HEK293T (cell line): ENCODE measurements at regions not wholly inside any gene's neighbourhood (a gene's known extent, or its start where the extent isn't known, plus 50 kb on each side); places are given as distances from the start of the nearest gene placed in this dataset.

Source experiments
- CTCF ChIA-PET: fragments of 350-600 bp; formaldehyde crosslinking; extraction: SDS; loops from one replicate; lab custom pipeline; 2021; ENCODE audit warnings: antibody characterized with exemption, inconsistent platforms; lab: Yijun Ruan, JAX
- POLR2A ChIA-PET: fragments of 350-600 bp; formaldehyde crosslinking; extraction: SDS; loops from one replicate; lab custom pipeline; 2020; ENCODE audit warnings: antibody characterized with exemption, inconsistent platforms; lab: Yijun Ruan, JAX
- DNase-seq: peaks from one replicate; pipeline ENCODE4 v3.0.0; 2012; ENCODE audit warnings: mixed read lengths; ENCODE audit errors: extremely low spot score
- ARNT ChIP-seq: fragments of 450-650 bp; IDR thresholded peaks from 2 replicates; pipeline ENCODE4 v1.6.1; 2017; ENCODE audit warnings: mild to moderate bottlenecking
- BHLHE40 ChIP-seq: fragments of 450-650 bp; IDR thresholded peaks from 2 replicates; pipeline ENCODE4 v1.6.1; 2016; ENCODE audit warnings: mild to moderate bottlenecking, moderate library complexity, borderline replicate concordance
- CTBP1 ChIP-seq: fragments of 450-650 bp; IDR thresholded peaks from 2 replicates; pipeline ENCODE4 v1.6.1; 2016; ENCODE audit warnings: borderline replicate concordance
- ELF4 ChIP-seq: fragments of 450-650 bp; IDR thresholded peaks from 2 replicates; pipeline ENCODE4 v1.6.1; 2017; ENCODE audit warnings: antibody characterized with exemption
- FOXA1 ChIP-seq: fragments of 450-650 bp; IDR thresholded peaks from 2 replicates; pipeline ENCODE4 v1.6.1; 2016; ENCODE audit warnings: mild to moderate bottlenecking
- FOXK2 ChIP-seq: fragments of 450-650 bp; IDR thresholded peaks from 2 replicates; pipeline ENCODE4 v1.6.1; 2016; ENCODE audit warnings: mild to moderate bottlenecking
- FOXM1 ChIP-seq: fragments of 450-650 bp; IDR thresholded peaks from 2 replicates; pipeline ENCODE4 v1.6.1; 2017; ENCODE audit warnings: mild to moderate bottlenecking, borderline replicate concordance
- HDGF ChIP-seq: fragments of 450-650 bp; IDR thresholded peaks from 2 replicates; pipeline ENCODE4 v1.6.1; 2017; ENCODE audit warnings: antibody characterized with exemption, borderline replicate concordance
- L3MBTL2 ChIP-seq: fragments of 450-650 bp; conservative IDR thresholded peaks from 2 replicates; pipeline ENCODE4 v1.6.1; 2016; ENCODE audit warnings: mild to moderate bottlenecking
- LEF1 ChIP-seq: fragments of 450-650 bp; IDR thresholded peaks from 2 replicates; pipeline ENCODE4 v1.6.1; 2017; ENCODE audit warnings: mild to moderate bottlenecking, borderline replicate concordance
- NFRKB ChIP-seq: fragments of 450-650 bp; IDR thresholded peaks from 2 replicates; pipeline ENCODE4 v1.6.1; 2016; ENCODE audit warnings: mild to moderate bottlenecking, moderate library complexity
- PKNOX1 ChIP-seq: fragments of 450-650 bp; IDR thresholded peaks from 2 replicates; pipeline ENCODE4 v1.6.1; 2016
- SP1 ChIP-seq: fragments of 450-650 bp; IDR thresholded peaks from 2 replicates; pipeline ENCODE4 v1.6.1; 2017
- SUZ12 ChIP-seq: fragments of 450-650 bp; IDR thresholded peaks from 2 replicates; pipeline ENCODE4 v1.6.1; 2016; ENCODE audit warnings: mild to moderate bottlenecking
- TARDBP ChIP-seq: fragments of 450-650 bp; IDR thresholded peaks from 2 replicates; pipeline ENCODE4 v1.6.1; 2016
- ZNF384 ChIP-seq: fragments of 450-650 bp; IDR thresholded peaks from 2 replicates; pipeline ENCODE4 v1.6.1; 2016

GRCh38 chr1:239170828-239171227 is 215.5 kb upstream of the CHRM3 start:
- POLR2A ChIA-PET = no interaction called here
- TF ChIP-seq PKNOX1 (no peak), CTBP1 (no peak)
- DNase-seq = no peak
- CTCF ChIA-PET = no interaction called here

DNA sequence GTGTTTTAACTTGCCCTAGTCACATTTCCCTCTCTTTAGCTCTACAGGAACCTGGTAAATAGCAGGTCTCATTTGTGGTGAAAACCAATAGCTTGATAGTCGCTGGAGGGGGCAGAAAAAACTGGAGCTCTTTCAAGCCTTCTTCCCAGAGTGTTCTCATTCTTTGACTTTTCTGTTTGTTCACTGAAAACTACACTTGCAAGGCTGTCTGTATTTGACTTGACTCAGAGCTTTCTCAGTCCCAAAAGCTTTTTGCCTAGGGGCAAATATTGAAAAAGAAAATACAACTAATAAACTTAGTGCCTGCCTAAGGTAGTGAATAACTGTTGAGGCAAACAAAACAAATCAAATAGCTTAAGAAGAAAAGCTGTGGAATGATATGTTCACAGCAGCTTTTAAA is 217.1 kb upstream of the CHRM3 start:
- ChIA-PET CTCF (no interaction called here), POLR2A (no interaction called here)
- TF ChIP-seq NFRKB (no peak), ELF4 (no peak), ARNT (no peak), BHLHE40 (no peak), FOXA1 (no peak), CTBP1 (no peak)
- DNase-seq = no peak

DNA sequence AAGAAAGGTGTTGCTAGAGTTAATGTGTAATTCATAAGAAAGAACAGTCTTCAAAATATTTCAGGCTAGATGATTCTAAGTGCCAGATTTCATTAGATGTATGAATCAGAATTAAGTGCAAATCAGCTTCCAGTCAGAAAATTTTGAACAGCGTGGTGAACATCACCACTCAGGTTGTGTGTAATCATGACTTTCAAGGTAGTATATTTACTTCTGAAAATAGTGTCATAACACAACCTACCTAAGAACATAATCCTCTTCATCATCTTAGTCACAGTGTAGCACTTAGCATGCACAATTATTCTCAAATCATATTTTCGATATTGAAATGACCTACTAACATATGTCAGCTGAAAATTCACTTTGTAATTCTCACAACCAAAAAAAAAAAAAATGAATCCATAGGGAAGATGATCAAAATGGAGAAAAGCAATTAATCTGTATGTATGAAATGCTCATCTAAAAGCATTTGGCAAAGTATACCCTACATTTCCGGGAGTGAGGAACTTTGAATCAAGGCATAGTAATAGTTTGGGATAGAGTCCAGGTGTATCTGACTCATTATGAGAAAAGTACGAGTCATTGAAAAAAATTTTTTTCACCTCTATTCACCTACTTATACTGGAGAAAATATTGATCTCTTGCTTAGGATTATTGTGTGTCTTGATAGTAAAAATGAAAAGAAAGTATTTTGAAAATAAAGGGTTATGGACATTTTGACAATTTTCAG is 221.8 kb upstream of the CHRM3 start:
- POLR2A ChIA-PET = no interaction called here
- TF ChIP-seq ZNF384 (no peak), SUZ12 (no peak), CTBP1 (no peak), FOXK2 (no peak), SP1 (no peak), LEF1 (no peak), TARDBP (no peak), ARNT (no peak), HDGF (no peak), FOXM1 (no peak), BHLHE40 (no peak)
- no peak for DNase-seq
- CTCF ChIA-PET = no interaction called here

DNA sequence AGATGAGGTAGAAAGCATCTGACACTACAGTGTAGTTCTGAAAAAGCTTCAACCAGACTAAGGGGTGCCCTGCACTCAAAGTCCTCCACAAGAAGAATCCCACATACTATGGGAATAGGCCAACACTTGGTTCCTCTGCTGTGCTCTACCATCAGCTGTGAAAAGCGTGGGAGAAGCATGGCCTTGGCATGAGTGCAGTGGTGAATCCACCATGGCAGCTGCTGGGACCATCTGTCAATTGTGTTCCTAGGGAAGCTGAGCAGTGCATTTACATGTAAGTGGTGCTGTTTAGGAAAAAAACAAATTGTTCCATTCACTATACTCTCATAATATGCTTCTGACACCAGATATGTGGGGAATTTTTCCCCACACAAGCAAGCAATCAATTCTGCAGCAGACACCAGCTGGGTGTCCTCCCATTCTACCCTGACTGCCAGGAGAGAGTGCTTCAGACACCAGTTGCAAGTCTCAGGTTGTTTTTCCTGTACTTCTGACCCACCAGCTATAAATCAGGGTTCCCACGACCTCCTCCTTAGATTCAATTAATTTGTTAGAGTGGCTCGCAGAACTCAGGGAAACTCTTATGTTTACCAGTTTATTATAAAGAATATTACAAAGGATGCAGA is 230.8 kb upstream of the CHRM3 start:
- ChIA-PET POLR2A (no interaction called here), CTCF (no interaction called here)
- TF ChIP-seq ARNT (no peak), FOXK2 (no peak), PKNOX1 (no peak), SUZ12 (no peak), SP1 (no peak)
- DNase-seq = no peak

- TF ChIP-seq FOXK2 (no peak), L3MBTL2 (no peak), BHLHE40 (no peak), ARNT (no peak), ELF4 (no peak), PKNOX1 (no peak)
- POLR2A ChIA-PET = no interaction called here
- no peak for DNase-seq
- CTCF ChIA-PET = no interaction called here
These were observed 234.4 kb upstream of the CHRM3 start for GRCh38 chr1:239151937-239152336.

GRCh38 chr1:239140968-239141367 is 245.4 kb upstream of the CHRM3 start:
- ChIA-PET POLR2A (no interaction called here), CTCF (no interaction called here)
- TF ChIP-seq HDGF (no peak), FOXA1 (no peak), FOXK2 (no peak), TARDBP (no peak), SUZ12 (no peak), PKNOX1 (no peak), L3MBTL2 (no peak), ARNT (no peak), CTBP1 (no peak), SP1 (no peak), FOXM1 (no peak), NFRKB (no peak), ELF4 (no peak), LEF1 (no peak), ZNF384 (no peak), BHLHE40 (no peak)

GRCh38 chr1:239139801-239140200 is 246.6 kb upstream of the CHRM3 start:
- ChIA-PET CTCF (no interaction called here), POLR2A (no interaction called here)
- no peak for DNase-seq
- TF ChIP-seq CTBP1 = no peak
- TF ChIP-seq FOXM1 = no peak
- TF ChIP-seq ELF4 = no peak
- TF ChIP-seq HDGF = no peak
- no peak for TF ChIP-seq FOXK2
- no peak for TF ChIP-seq L3MBTL2
- no peak for TF ChIP-seq PKNOX1

More at GRCh38 chr1:239140968-239141367, 245.4 kb upstream of the CHRM3 start:
- DNase-seq = no peak
